K562 (cell line): ENCODE measurements at regions not wholly inside any gene's neighbourhood (a gene's known extent, or its start where the extent isn't known, plus 50 kb on each side); places are given as distances from the start of the nearest gene placed in this dataset.

Source experiments
- ATAC-seq: fragments of 200-7000 bp; cut with Tn5 transposase; 3 replicates; pipeline ENCODE4 v1.9.1; 2020; ENCODE audit warnings: moderate library complexity
- BruUV-seq: library from RNA; stranded (reverse); fragments of 400-500 nt; replicated peaks from 2 replicates; lab custom pipeline; 2021; lab: Mats Ljungman, UMichigan
- CTCF ChIA-PET: fragments of 300-600 bp; formaldehyde crosslinking; extraction: SDS; loops from one replicate; lab custom pipeline; 2021; ENCODE audit warnings: low intra/inter-chr PET ratio; lab: Yijun Ruan, JAX
- POLR2A ChIA-PET: fragments of 300-600, 350-650 bp; sonication (Branson Sonifier 250); formaldehyde crosslinking; extraction: SDS; loops from one replicate; lab custom pipeline; 2021; ENCODE audit warnings: antibody characterized with exemption, inconsistent platforms; lab: Yijun Ruan, JAX
- DNase-seq, 4 experiments: peaks; one replicate each; pipeline versions ENCODE4 v3.0.0 to v3.0.0-alpha.2; 2011 to 2018; ENCODE audit warnings: low spot score in 3 of 4, mixed read lengths in 3 of 4; ENCODE audit errors: extremely low read depth in 1 of 4
- FAIRE-seq: peaks from 2 replicates; lab custom pipeline; 2011; peaks lifted over from hg19 to GRCh38; lab: Jason Lieb, UNC
- H2AFZ ChIP-seq: 2 replicates; pipeline ENCODE4 v1.6.0; 2011; ENCODE audit warnings: low read depth, low read length, control low read depth, inconsistent platforms
- H3K27ac ChIP-seq: fragments of 200-600 bp; 3 replicates; pipeline ENCODE4 v1.8.0; 2011; ENCODE audit warnings: low read depth, mild to moderate bottlenecking, control low read depth, inconsistent platforms, low read length, moderate library complexity, mixed read lengths; ENCODE audit errors: extremely low read depth
- H3K27me3 ChIP-seq, 2 experiments: fragments of 300-600 bp in 1 of 2; 2 replicates in 1 of 2; 3 replicates in 1 of 2; pipeline versions ENCODE4 v1.6.0 to v1.8.0; 2011; ENCODE audit warnings: inconsistent platforms in 2 of 2, low read length in 2 of 2, mild to moderate bottlenecking in 1 of 2, mixed read lengths in 1 of 2, moderate library complexity in 1 of 2; ENCODE audit not compliant: control insufficient read depth in 2 of 2, insufficient read depth in 2 of 2
- H3K36me3 ChIP-seq: fragments of 300-600 bp; 3 replicates; pipeline ENCODE4 v1.8.0; 2011; ENCODE audit warnings: mild to moderate bottlenecking, low read length, inconsistent platforms; ENCODE audit not compliant: control insufficient read depth, insufficient read depth
- H3K4me1 ChIP-seq, 2 experiments: fragments of 200-600 bp in 1 of 2; replicated peaks in 1 of 2; 2 replicates in 1 of 2; 3 replicates in 1 of 2; pipeline versions ENCODE4 v1.5.1 to v1.8.0; 2011; ENCODE audit warnings: inconsistent platforms in 2 of 2, low read length in 2 of 2, mild to moderate bottlenecking in 1 of 2, mixed read lengths in 1 of 2, moderate library complexity in 1 of 2; ENCODE audit not compliant: control insufficient read depth in 2 of 2, insufficient read depth in 2 of 2
- H3K4me2 ChIP-seq: 2 replicates; pipeline ENCODE4 v1.6.1; 2011; ENCODE audit warnings: low read length, control low read depth, inconsistent platforms, mixed read lengths; ENCODE audit not compliant: insufficient read depth
- H3K4me3 ChIP-seq: fragments of 200-600 bp; sonication (generic), shearing (Covaris generic); 2 replicates; pipeline ENCODE4 v1.5.1; 2016; ENCODE audit warnings: control low read depth, inconsistent platforms
- H3K79me2 ChIP-seq: fragments of 200-600 bp; 3 replicates; pipeline ENCODE4 v1.8.0; 2011; ENCODE audit warnings: low read length, inconsistent platforms; ENCODE audit not compliant: control insufficient read depth, insufficient read depth
- H3K9ac ChIP-seq, 2 experiments: 2 replicates each; pipeline versions ENCODE4 v1.6.0 to v1.6.1; 2011; ENCODE audit warnings: low read depth in 2 of 2, low read length in 2 of 2, control low read depth in 1 of 2, inconsistent platforms in 1 of 2, mild to moderate bottlenecking in 1 of 2, mixed read lengths in 1 of 2; ENCODE audit not compliant: insufficient read depth in 1 of 2
- H3K9me1 ChIP-seq: one replicate; pipeline ENCODE4 v1.6.0; 2011; ENCODE audit warnings: inconsistent platforms, mild to moderate bottlenecking, low read length, moderate library complexity; ENCODE audit not compliant: control insufficient read depth, insufficient read depth
- H3K9me3 ChIP-seq: replicated peaks from 2 replicates; pipeline ENCODE4 v1.5.1; 2011; ENCODE audit warnings: low read depth, low read length, inconsistent platforms; ENCODE audit not compliant: control insufficient read depth, insufficient read depth
- H4K20me1 ChIP-seq: replicated peaks from 2 replicates; pipeline ENCODE4 v1.6.1; 2011; ENCODE audit warnings: low read length, inconsistent platforms, mixed read lengths; ENCODE audit not compliant: control insufficient read depth, insufficient read depth
- C11orf30 ChIP-seq: fragments of 450-650 bp; IDR thresholded peaks from 2 replicates; pipeline ENCODE4 v1.6.1; 2016; ENCODE audit warnings: low read depth, mild to moderate bottlenecking
- CSDE1 ChIP-seq, 2 experiments: fragments of 450-650 bp; IDR thresholded peaks; 2 replicates each; pipeline ENCODE4 v1.6.1; 2016; ENCODE audit warnings: mild to moderate bottlenecking in 1 of 2
- LCOR ChIP-seq: sonication (generic); formaldehyde crosslinking; IDR thresholded peaks from 2 replicates; pipeline ENCODE4 v1.8.0; 2022; ENCODE audit warnings: mild to moderate bottlenecking, missing genetic modification reagents
- NR4A1 ChIP-seq, 2 experiments: fragments of 250-450 bp in 1 of 2; fragments of 450-650 bp in 1 of 2; sonication (Bioruptor Pico) in 1 of 2; IDR thresholded peaks; 2 replicates each; pipeline versions ENCODE4 v1.4.0 to v1.6.1; 2016 to 2020; ENCODE audit warnings: mild to moderate bottlenecking in 2 of 2, missing compliant biosample characterization in 1 of 2, missing genetic modification characterization in 1 of 2, moderate library complexity in 1 of 2
- SMAD3 ChIP-seq: fragments of 450-650 bp; formaldehyde crosslinking; conservative IDR thresholded peaks from 2 replicates; pipeline ENCODE4 v1.4.0; 2020; ENCODE audit warnings: mild to moderate bottlenecking
- TCF7 ChIP-seq: sonication (generic); IDR thresholded peaks from 2 replicates; pipeline ENCODE4 v1.6.1; 2016; ENCODE audit warnings: antibody characterized with exemption, borderline replicate concordance
- THRA ChIP-seq: fragments of 450-650 bp; IDR thresholded peaks from 2 replicates; pipeline ENCODE4 v1.6.1; 2017; ENCODE audit warnings: mild to moderate bottlenecking, moderate library complexity
- YY1 ChIP-seq, 3 experiments: IDR thresholded peaks; 2 replicates each; pipeline ENCODE4 v1.6.1; 2011; ENCODE audit warnings: low read length in 2 of 3, mild to moderate bottlenecking in 2 of 3, moderate library complexity in 2 of 3, borderline replicate concordance in 1 of 3, control low read depth in 1 of 3, low read depth in 1 of 3; ENCODE audit not compliant: insufficient read depth in 3 of 3, insufficient replicate concordance in 2 of 3, control insufficient read depth in 1 of 3, insufficient read length in 1 of 3; ENCODE audit errors: extremely low read depth in 1 of 3
- ZKSCAN8 ChIP-seq: fragments of 200-800 bp; sonication (Bioruptor generic); IDR thresholded peaks from 2 replicates; pipeline ENCODE4 v1.6.1; 2016; ENCODE audit warnings: missing genetic modification characterization, missing compliant biosample characterization
- ZNF124 ChIP-seq: sonication (generic); formaldehyde crosslinking; IDR thresholded peaks from 2 replicates; pipeline ENCODE4 v1.8.1; 2022; ENCODE audit warnings: missing genetic modification reagents
- ZNF174 ChIP-seq: fragments of 250-450 bp; sonication (Bioruptor Pico); IDR thresholded peaks from 2 replicates; pipeline ENCODE4 v1.4.0; 2020; ENCODE audit warnings: mild to moderate bottlenecking
- ZNF253 ChIP-seq: fragments of 250-450 bp; sonication (Bioruptor Pico); conservative IDR thresholded peaks from 2 replicates; pipeline ENCODE4 v1.6.1; 2021; ENCODE audit warnings: mild to moderate bottlenecking
- ZNF449 ChIP-seq: fragments of 250-450 bp; sonication (Bioruptor Pico); IDR thresholded peaks from 2 replicates; pipeline ENCODE4 v1.8.0; 2022; ENCODE audit warnings: moderate library complexity, mild to moderate bottlenecking, inconsistent platforms
- WGBS: fragments of 100-300 bp; shearing (Covaris generic); methylation state at CpG from one replicate; pipeline ENCODE4 v1.1.6; 2016; ENCODE audit warnings: low coverage, mixed read lengths; ENCODE audit not compliant: insufficient coverage; ENCODE audit errors: missing lambda C conversion rate; 5-methylcytosine and 5-hydroxymethylcytosine counted together
- in situ Hi-C: fragments of 300-500 bp; cut with MboI; formaldehyde crosslinking; loops from 4 replicates; pipeline ENCODE4 v1.15.0; 2018; ENCODE audit warnings: inconsistent platforms, mixed read lengths
- intact Hi-C: fragments of 100-400 bp; cut with micrococcal nuclease; formaldehyde crosslinking; loops from 2 replicates; pipeline ENCODE4 v1.14.2; 2022
- TF ChIP-seq, protein P1 (sequence below): sonication (generic); formaldehyde crosslinking; IDR thresholded peaks from 2 replicates; pipeline ENCODE4 v1.8.1; 2023; ENCODE audit warnings: mild to moderate bottlenecking, missing genetic modification reagents, moderate library complexity

- Histone ChIP-seq H3K36me3 (no peaks in the 10 kb centered on the region), H3K79me2 (no peaks in the 10 kb centered on the region), H2AFZ (no peak overlapping the region), H3K9ac (no peak overlapping the region), H4K20me1 (peaks cover 23% of the 10 kb centered on the region), H3K27ac (no peak overlapping the region), H3K27me3 (peaks cover 28 to 77% of the 10 kb centered on the region in 2 experiments), H3K9me3 (no peaks in the 10 kb centered on the region), H3K4me1 (no peaks in the 10 kb centered on the region), H3K4me2 (no peak overlapping the region), H3K4me3 (no peak overlapping the region), H3K9me1 (no peaks in the 10 kb centered on the region)
- in situ Hi-C loops (no loop called here), intact Hi-C loops (no loop called here)
- no TSS peak for BruUV-seq
- DNase-seq: no peak
- CTCF ChIA-PET: no interaction called here
- no peak for ATAC-seq
- 7% methylated on average over 10 of the region's 10 CpGs for WGBS
- no peak for FAIRE-seq
- POLR2A ChIA-PET: interaction anchor here (0.6 kb wide), 1 partner anchor 91 kb away, joined by 3 read pairs; no protein-coding TSS in a partner anchor
- TF ChIP-seq THRA (no peak), ZNF449 (CRISPR knock-in tag) (no peak), ZNF124 (CRISPR knock-in tag) (no peak), SMAD3 (no peak), ZKSCAN8 (CRISPR knock-in tag) (no peak), ZNF174 (CRISPR knock-in tag) (no peak), C11orf30 (peak; percentile 34; the same call in 1 of the 2 replicates), NR4A1 (CRISPR knock-in tag; IDR thresholded peaks at IDR 0.05) (no peak), NR4A1 (tag; IDR thresholded peaks at IDR 0.05) (no peak), TCF7 (no peak), LCOR (no peak), CSDE1 (IDR thresholded peaks at IDR 0.05) (no peak), ZNF253 (CRISPR knock-in tag) (no peak), YY1 (IDR thresholded peaks at IDR 0.05; ENCODE audit: borderline replicate concordance in 1 of 3, control insufficient read depth in 1 of 3, extremely low read depth in 1 of 3, insufficient read depth in 3 of 3, insufficient read length in 1 of 3, insufficient replicate concordance in 2 of 3, low read depth in 1 of 3, low read length in 2 of 3) (no peak)
- TF ChIP-seq, protein P1, sequence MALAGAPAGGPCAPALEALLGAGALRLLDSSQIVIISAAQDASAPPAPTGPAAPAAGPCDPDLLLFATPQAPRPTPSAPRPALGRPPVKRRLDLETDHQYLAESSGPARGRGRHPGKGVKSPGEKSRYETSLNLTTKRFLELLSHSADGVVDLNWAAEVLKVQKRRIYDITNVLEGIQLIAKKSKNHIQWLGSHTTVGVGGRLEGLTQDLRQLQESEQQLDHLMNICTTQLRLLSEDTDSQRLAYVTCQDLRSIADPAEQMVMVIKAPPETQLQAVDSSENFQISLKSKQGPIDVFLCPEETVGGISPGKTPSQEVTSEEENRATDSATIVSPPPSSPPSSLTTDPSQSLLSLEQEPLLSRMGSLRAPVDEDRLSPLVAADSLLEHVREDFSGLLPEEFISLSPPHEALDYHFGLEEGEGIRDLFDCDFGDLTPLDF (CRISPR knock-in tag): no peak
Measured at GRCh38 chr10:78362406-78363022, 328.9 kb downstream of the RPS24 start.
